NB4 (cell line): ENCODE measurements at regions not wholly inside any gene's neighbourhood (a gene's known extent, or its start where the extent isn't known, plus 50 kb on each side); places are given as distances from the start of the nearest gene placed in this dataset.

Source experiments
- POLR2A ChIP-seq: IDR thresholded peaks from 2 replicates; pipeline ENCODE4 v1.6.1; 2011; ENCODE audit warnings: mild to moderate bottlenecking; ENCODE audit not compliant: insufficient read length; ENCODE audit errors: extremely low read depth
- TF ChIP-seq, protein P1 (sequence below): IDR thresholded peaks from one replicate; pipeline ENCODE4 v1.5.1; 2012; ENCODE audit warnings: low read depth, low read length

DNA sequence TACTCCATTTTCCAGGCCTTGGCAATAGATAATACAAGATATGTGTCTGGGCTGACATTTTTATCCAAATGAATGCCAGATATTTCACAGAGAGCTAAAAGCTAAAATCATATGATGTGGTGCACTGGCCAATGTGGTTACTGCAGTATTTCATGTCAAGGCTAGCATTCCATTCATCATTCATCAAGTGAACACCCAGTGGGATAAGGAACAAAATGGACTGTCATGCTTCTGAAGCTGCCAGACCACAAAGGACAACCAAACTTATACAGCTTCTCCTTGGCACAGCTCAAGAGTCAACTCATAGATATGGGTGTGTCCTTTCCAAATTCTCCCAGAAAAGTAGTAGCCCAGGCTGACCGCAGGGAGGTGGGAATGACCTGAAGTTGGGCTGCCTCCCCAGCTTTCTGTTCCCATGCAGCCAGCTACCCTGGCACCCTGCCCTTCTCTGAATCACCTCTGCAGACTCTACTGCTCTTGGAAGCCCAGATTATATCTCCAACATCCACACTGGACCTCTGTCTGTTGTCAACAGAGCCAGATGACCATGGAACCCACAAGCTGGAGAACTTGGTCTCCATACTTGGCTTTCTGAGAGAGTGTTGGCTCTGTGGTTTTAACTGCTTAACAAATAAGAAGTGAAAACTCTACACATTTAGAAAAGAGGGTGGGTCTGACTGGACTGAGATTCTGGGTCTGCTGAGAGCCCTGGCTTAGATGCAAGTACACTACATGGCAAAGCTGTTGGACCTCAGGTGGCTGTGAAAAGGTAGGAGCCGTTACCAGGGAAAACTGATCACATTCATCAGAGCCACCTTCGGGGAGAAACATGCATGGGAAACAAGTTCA lies 122.8 kb downstream of the ALDH8A1 start:
- no peak for TF ChIP-seq POLR2A
- TF ChIP-seq, protein P1, sequence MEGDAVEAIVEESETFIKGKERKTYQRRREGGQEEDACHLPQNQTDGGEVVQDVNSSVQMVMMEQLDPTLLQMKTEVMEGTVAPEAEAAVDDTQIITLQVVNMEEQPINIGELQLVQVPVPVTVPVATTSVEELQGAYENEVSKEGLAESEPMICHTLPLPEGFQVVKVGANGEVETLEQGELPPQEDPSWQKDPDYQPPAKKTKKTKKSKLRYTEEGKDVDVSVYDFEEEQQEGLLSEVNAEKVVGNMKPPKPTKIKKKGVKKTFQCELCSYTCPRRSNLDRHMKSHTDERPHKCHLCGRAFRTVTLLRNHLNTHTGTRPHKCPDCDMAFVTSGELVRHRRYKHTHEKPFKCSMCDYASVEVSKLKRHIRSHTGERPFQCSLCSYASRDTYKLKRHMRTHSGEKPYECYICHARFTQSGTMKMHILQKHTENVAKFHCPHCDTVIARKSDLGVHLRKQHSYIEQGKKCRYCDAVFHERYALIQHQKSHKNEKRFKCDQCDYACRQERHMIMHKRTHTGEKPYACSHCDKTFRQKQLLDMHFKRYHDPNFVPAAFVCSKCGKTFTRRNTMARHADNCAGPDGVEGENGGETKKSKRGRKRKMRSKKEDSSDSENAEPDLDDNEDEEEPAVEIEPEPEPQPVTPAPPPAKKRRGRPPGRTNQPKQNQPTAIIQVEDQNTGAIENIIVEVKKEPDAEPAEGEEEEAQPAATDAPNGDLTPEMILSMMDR: no peak
